ENCODE measurements at regions not wholly inside any gene's neighbourhood (a gene's known extent, or its start where the extent isn't known, plus 50 kb on each side); places are given as distances from the start of the nearest gene placed in this dataset.
A peak's percentile ranks its signal among the peaks of the same experiment; 100 is the strongest.
"Not testable (repeated sequence)": the region's sequence is repeated elsewhere in the genome, so short reads cannot be mapped to it uniquely, and the experiment has no call there.

GRCh38 chr10:62666275-62666674 lies 138.2 kb upstream of the ADO start:
- no peak for DNase-seq

GRCh38 chr10:62669341-62669740 lies 135.2 kb upstream of the ADO start:
- no peak for DNase-seq

- no peak for DNase-seq
These were observed 133.4 kb upstream of the ADO start for GRCh38 chr10:62671104-62671503.

GRCh38 chr10:62681211-62681940 lies 123.1 kb upstream of the ADO start:
- peak; percentile 88 for DNase-seq

- no peak for DNase-seq
These were observed 119.6 kb upstream of the ADO start for GRCh38 chr10:62684911-62685310.

- DNase-seq, result no peak
These were observed 117.2 kb upstream of the ADO start for GRCh38 chr10:62687230-62687748.

- DNase-seq, result no peak
These were observed 115.4 kb upstream of the ADO start for GRCh38 chr10:62688971-62689700.

- DNase-seq, result no peak
These were observed 114.8 kb upstream of the ADO start for GRCh38 chr10:62689712-62690111.

- DNase-seq, result no peak
These were observed 113.8 kb upstream of the ADO start for GRCh38 chr10:62690703-62691102.

GRCh38 chr10:62691336-62691735 lies 113.2 kb upstream of the ADO start:
- no peak for DNase-seq

GRCh38 chr10:62692085-62692484 lies 112.4 kb upstream of the ADO start:
- no peak for DNase-seq

GRCh38 chr10:62693306-62693705 lies 111.2 kb upstream of the ADO start:
- DNase-seq, result no peak

- no peak for DNase-seq
These were observed 109.9 kb upstream of the ADO start for GRCh38 chr10:62694537-62695126.

GRCh38 chr10:62696798-62697197 lies 107.7 kb upstream of the ADO start:
- DNase-seq, result no peak

GRCh38 chr10:62699148-62699547 lies 105.4 kb upstream of the ADO start:
- no peak for DNase-seq

- DNase-seq, result not testable (repeated sequence)
These were observed 100.4 kb upstream of the ADO start for GRCh38 chr10:62704121-62704520.

- no peak for DNase-seq
These were observed 98.7 kb upstream of the ADO start for GRCh38 chr10:62705789-62706188.

GRCh38 chr10:62707810-62708209 lies 96.7 kb upstream of the ADO start:
- DNase-seq, result no peak

GRCh38 chr10:62708569-62708968 lies 96.0 kb upstream of the ADO start:
- DNase-seq, result no peak

- DNase-seq, result no peak
These were observed 95.3 kb upstream of the ADO start for GRCh38 chr10:62709200-62709599.

- DNase-seq, result no peak
These were observed 94.3 kb upstream of the ADO start for GRCh38 chr10:62710182-62710581.

GRCh38 chr10:62715383-62715782 lies 89.1 kb upstream of the ADO start:
- DNase-seq, result no peak

- DNase-seq, result no peak
These were observed 85.9 kb upstream of the ADO start for GRCh38 chr10:62718585-62718984.

- DNase-seq, result no peak
These were observed 85.5 kb upstream of the ADO start for GRCh38 chr10:62719061-62719460.
